SK-N-SH (cell line): ENCODE measurements at regions not wholly inside any gene's neighbourhood (a gene's known extent, or its start where the extent isn't known, plus 50 kb on each side); places are given as distances from the start of the nearest gene placed in this dataset.

Source experiments
- CTCF ChIA-PET: fragments of 300-600, 350-600 bp; formaldehyde crosslinking; extraction: SDS; loops from one replicate; lab custom pipeline; 2021; lab: Yijun Ruan, JAX
- POLR2A ChIA-PET: fragments of 350-600 bp; sonication (Branson Sonifier 250); formaldehyde crosslinking; extraction: SDS; loops from one replicate; lab custom pipeline; 2020; ENCODE audit warnings: antibody characterized with exemption, inconsistent platforms; lab: Yijun Ruan, JAX
- DNase-seq: peaks from one replicate; pipeline ENCODE4 v3.0.0; 2012
- H2AFZ ChIP-seq: fragments of 200-600 bp; sonication (generic); 2 replicates; pipeline ENCODE4 v1.8.1; 2016; ENCODE audit warnings: antibody characterized with exemption, mild to moderate bottlenecking, low read depth
- H3F3A ChIP-seq: fragments of 200-600 bp; sonication (generic); replicated peaks from 2 replicates; pipeline ENCODE3; 2016; ENCODE audit warnings: antibody characterized with exemption, mild to moderate bottlenecking; ENCODE audit not compliant: insufficient read depth
- H3K27ac ChIP-seq, 2 experiments: fragments of 200-500 bp in 1 of 2; fragments of 200-600 bp in 1 of 2; sonication (Bioruptor generic) in 1 of 2; sonication (generic), shearing (Covaris generic) in 1 of 2; 2 replicates each; pipeline versions ENCODE4 v1.5.1 to v1.6.1; 2014 to 2016; ENCODE audit warnings: low read depth in 2 of 2, inconsistent platforms in 1 of 2, low read length in 1 of 2, mild to moderate bottlenecking in 1 of 2, mixed read lengths in 1 of 2
- H3K27me3 ChIP-seq: fragments of 200-600 bp; sonication (generic), shearing (Covaris generic); 2 replicates; pipeline ENCODE4 v1.6.1; 2016; ENCODE audit warnings: mixed run types; ENCODE audit not compliant: insufficient read depth
- H3K36me3 ChIP-seq, 2 experiments: fragments of 200-500 bp in 1 of 2; fragments of 200-600 bp in 1 of 2; sonication (Bioruptor generic) in 1 of 2; sonication (generic) in 1 of 2; replicated peaks in 1 of 2; 2 replicates each; pipeline versions ENCODE3 to v1.5.1; 2014 to 2016; ENCODE audit warnings: low read length in 1 of 2, mild to moderate bottlenecking in 1 of 2; ENCODE audit not compliant: insufficient read depth in 2 of 2, control insufficient read depth in 1 of 2
- H3K4me1 ChIP-seq, 2 experiments: fragments of 200-500 bp in 1 of 2; fragments of 200-600 bp in 1 of 2; sonication (Bioruptor generic) in 1 of 2; sonication (generic), shearing (Covaris generic) in 1 of 2; 2 replicates each; pipeline versions ENCODE4 v1.5.1 to v1.6.1; 2014 to 2016; ENCODE audit warnings: low read depth in 1 of 2, low read length in 1 of 2, mixed run types in 1 of 2; ENCODE audit not compliant: insufficient read depth in 2 of 2, control insufficient read depth in 1 of 2
- H3K4me2 ChIP-seq: fragments of 200-600 bp; sonication (generic), shearing (Covaris generic); 2 replicates; pipeline ENCODE4 v1.6.1; 2017; ENCODE audit warnings: mixed run types
- H3K4me3 ChIP-seq, 2 experiments: fragments of 200-500 bp in 1 of 2; fragments of 200-600 bp in 1 of 2; sonication (Bioruptor generic) in 1 of 2; sonication (generic), shearing (Covaris generic) in 1 of 2; 2 replicates each; pipeline versions ENCODE4 v1.5.1 to v1.8.1; 2014 to 2016; ENCODE audit warnings: low read depth in 2 of 2, inconsistent platforms in 1 of 2, low read length in 1 of 2, mild to moderate bottlenecking in 1 of 2, mixed read lengths in 1 of 2, moderate library complexity in 1 of 2
- H3K79me2 ChIP-seq: fragments of 200-600 bp; sonication (generic); 2 replicates; pipeline ENCODE4 v1.8.1; 2017; ENCODE audit warnings: mild to moderate bottlenecking; ENCODE audit not compliant: insufficient read depth
- H3K9ac ChIP-seq: fragments of 200-600 bp; sonication (generic); 2 replicates; pipeline ENCODE4 v1.6.1; 2017; ENCODE audit warnings: mixed run types
- H3K9me2 ChIP-seq: fragments of 200-600 bp; sonication (generic); 2 replicates; pipeline ENCODE4 v1.6.1; 2017; ENCODE audit warnings: mixed run types
- H3K9me3 ChIP-seq: fragments of 200-600 bp; sonication (generic); 2 replicates; pipeline ENCODE4 v1.6.1; 2017; ENCODE audit warnings: mixed run types, mild to moderate bottlenecking, moderate library complexity
- H4K20me1 ChIP-seq: fragments of 200-600 bp; sonication (generic); 2 replicates; pipeline ENCODE4 v1.6.1; 2017; ENCODE audit warnings: mild to moderate bottlenecking, mixed run types; ENCODE audit not compliant: insufficient read depth
- CHD2 ChIP-seq: fragments of 150-350 bp; IDR thresholded peaks from 2 replicates; pipeline ENCODE4 v1.6.1; 2018; ENCODE audit warnings: low read length; ENCODE audit not compliant: partially characterized antibody
- ELF1 ChIP-seq: IDR thresholded peaks from 2 replicates; pipeline ENCODE4 v1.4.0; 2012
- FOSL2 ChIP-seq: IDR thresholded peaks from 2 replicates; pipeline ENCODE4 v1.4.0; 2012; ENCODE audit warnings: low read depth, mild to moderate bottlenecking, moderate library complexity, borderline replicate concordance
- GABPA ChIP-seq: IDR thresholded peaks from 2 replicates; pipeline ENCODE4 v1.4.0; 2012; ENCODE audit warnings: low read depth, mild to moderate bottlenecking
- GATA2 ChIP-seq: sonication (generic); formaldehyde crosslinking; IDR thresholded peaks from 2 replicates; pipeline ENCODE4 v1.5.0; 2020; ENCODE audit warnings: mild to moderate bottlenecking, missing genetic modification reagents
- MAX ChIP-seq: IDR thresholded peaks from 2 replicates; pipeline ENCODE4 v1.4.0; 2012; ENCODE audit warnings: low read depth
- MEF2A ChIP-seq: IDR thresholded peaks from 2 replicates; pipeline ENCODE4 v1.4.0; 2012; ENCODE audit warnings: low read depth, borderline replicate concordance
- PBX3 ChIP-seq: IDR thresholded peaks from 2 replicates; pipeline ENCODE4; 2012
- RAD21 ChIP-seq: IDR thresholded peaks from 2 replicates; pipeline ENCODE4 v1.6.1; 2012; ENCODE audit warnings: mild to moderate bottlenecking, low read length
- RFX5 ChIP-seq: IDR thresholded peaks from 2 replicates; pipeline ENCODE4 v1.6.1; 2012; ENCODE audit warnings: mild to moderate bottlenecking, improper control_type of control experiment, low read length
- RXRA ChIP-seq: IDR thresholded peaks from 2 replicates; pipeline ENCODE4 v1.4.0; 2012; ENCODE audit warnings: low read depth, mild to moderate bottlenecking, borderline replicate concordance
- TAF1 ChIP-seq: IDR thresholded peaks from 2 replicates; pipeline ENCODE4 v1.6.1; 2012; ENCODE audit warnings: low read depth, mild to moderate bottlenecking, low read length, moderate library complexity, borderline replicate concordance
- TEAD4 ChIP-seq: IDR thresholded peaks from 2 replicates; pipeline ENCODE4 v1.4.0; 2012; ENCODE audit warnings: mild to moderate bottlenecking, borderline replicate concordance; ENCODE audit not compliant: insufficient read depth
- USF2 ChIP-seq: fragments of 150-350 bp; IDR thresholded peaks from 2 replicates; pipeline ENCODE4 v1.6.1; 2017; ENCODE audit warnings: antibody characterized with exemption, low read length, low read depth, borderline replicate concordance
- YY1 ChIP-seq: IDR thresholded peaks from 2 replicates; pipeline ENCODE4 v1.4.0; 2012; ENCODE audit warnings: low read depth, mild to moderate bottlenecking
- ZBTB33 ChIP-seq: IDR thresholded peaks from 2 replicates; pipeline ENCODE4 v1.4.0; 2012; ENCODE audit warnings: low read depth, borderline replicate concordance
- WGBS: methylation state at CpG from one replicate; pipeline ENCODE4 v1.1.6; 2017; ENCODE audit warnings: low lambda C conversion rate; 5-methylcytosine and 5-hydroxymethylcytosine counted together

- no peak for DNase-seq
- no peaks in the 10 kb centered on the region for H4K20me1 ChIP-seq
- no peak overlapping the region for H3K4me2 ChIP-seq
- H3K9ac ChIP-seq = no peak overlapping the region
- H3K27me3 ChIP-seq = no peaks in the 10 kb centered on the region
- no peaks in the 10 kb centered on the region; a peak in 1 of 4 replicates for H3K4me1 ChIP-seq
- H3K9me3 ChIP-seq = no peaks in the 10 kb centered on the region
- no peaks in the 10 kb centered on the region for H3F3A ChIP-seq
- no peak overlapping the region for H2AFZ ChIP-seq
- ChIA-PET POLR2A (no interaction called here), CTCF (interaction anchor here (1.1 kb wide), 1 partner anchor 37 kb away, joined by 3 read pairs; no protein-coding TSS in a partner anchor)
- H3K79me2 ChIP-seq = no peaks in the 10 kb centered on the region
- no peaks in the 10 kb centered on the region for H3K9me2 ChIP-seq
- H3K36me3 ChIP-seq = no peaks in the 10 kb centered on the region
- H3K4me3 ChIP-seq = no peak overlapping the region
- TF ChIP-seq USF2 (no peak), GATA2 (CRISPR knock-in tag) (peak; percentile 46)
- H3K27ac ChIP-seq = no peak overlapping the region
- WGBS = 17% methylated on average over 4 of the region's 4 CpGs
These were observed 168.1 kb downstream of the ATPSCKMT start for GRCh38 chr5:10081584-10081983.

- CTCF ChIA-PET = no interaction called here
- no peak overlapping the region for H3K4me3 ChIP-seq
These were observed 171.7 kb downstream of the ATPSCKMT start for GRCh38 chr5:10077791-10078545.

GRCh38 chr5:10073441-10074104 is 176.1 kb downstream of the ATPSCKMT start:
- Histone ChIP-seq H3F3A (no peaks in the 10 kb centered on the region), H4K20me1 (no peaks in the 10 kb centered on the region), H3K4me2 (no peak overlapping the region), H3K36me3 (no peaks in the 10 kb centered on the region), H3K4me1 (no peaks in the 10 kb centered on the region; a peak in 1 of 4 replicates), H3K9me3 (no peaks in the 10 kb centered on the region), H3K9me2 (no peaks in the 10 kb centered on the region), H3K4me3 (no peak overlapping the region), H2AFZ (no peak overlapping the region), H3K79me2 (no peaks in the 10 kb centered on the region), H3K27me3 (no peaks in the 10 kb centered on the region), H3K27ac (no peak overlapping the region), H3K9ac (no peak overlapping the region)
- CTCF ChIA-PET = no interaction called here
- POLR2A ChIA-PET = no interaction called here
- WGBS = 31% methylated on average over 8 of the region's 8 CpGs
- DNase-seq = no peak
- TF ChIP-seq ELF1 (no peak), ZBTB33 (no peak), CHD2 (no peak), RAD21 (no peak), TAF1 (no peak), GABPA (no peak), MEF2A (no peak), YY1 (no peak), RFX5 (no peak), RXRA (no peak), MAX (no peak), TEAD4 (no peak), FOSL2 (no peak), PBX3 (no peak)

More at GRCh38 chr5:10077791-10078545, 171.7 kb downstream of the ATPSCKMT start:
- Histone ChIP-seq H3F3A (no peaks in the 10 kb centered on the region), H3K36me3 (no peaks in the 10 kb centered on the region), H3K9ac (no peak overlapping the region), H3K27me3 (no peaks in the 10 kb centered on the region), H3K9me2 (no peaks in the 10 kb centered on the region), H2AFZ (no peak overlapping the region), H3K79me2 (no peaks in the 10 kb centered on the region), H3K4me1 (no peaks in the 10 kb centered on the region; a peak in 1 of 4 replicates), H3K4me2 (no peak overlapping the region), H3K9me3 (no peaks in the 10 kb centered on the region), H3K27ac (no peak overlapping the region), H4K20me1 (no peaks in the 10 kb centered on the region)
- TF ChIP-seq YY1 = no peak
- POLR2A ChIA-PET = no interaction called here
- DNase-seq = no peak
- 50% methylated on average over 11 of the region's 11 CpGs for WGBS
